ENCODE measurements at regions not wholly inside any gene's neighbourhood (a gene's known extent, or its start where the extent isn't known, plus 50 kb on each side); places are given as distances from the start of the nearest gene placed in this dataset.

- Histone ChIP-seq H3K9me1 (ENCODE audit: control insufficient read depth, extremely low read depth, insufficient read depth, low read length) (no peaks in the 10 kb centered on the region), H3K4me1 (ENCODE audit: control insufficient read depth, extremely low read depth, insufficient read depth, low read length) (no peaks in the 10 kb centered on the region), H3K9me3 (ENCODE audit: control insufficient read depth, low read depth, low read length) (peaks cover 6% of the 10 kb centered on the region), H3K27ac (ENCODE audit: control insufficient read depth, insufficient read depth, low read length) (no peak overlapping the region), H3K4me2 (ENCODE audit: control insufficient read depth, extremely low read depth, insufficient read depth, low read depth, low read length) (no peak overlapping the region), H3K27me3 (ENCODE audit: control insufficient read depth, extremely low read depth, insufficient read depth, low read length) (peaks cover 4% of the 10 kb centered on the region), H4K20me1 (ENCODE audit: control insufficient read depth, extremely low read depth, insufficient read depth, low read length) (no peaks in the 10 kb centered on the region), H3K4me3 (ENCODE audit: control insufficient read depth in 2 of 3, extremely low read depth in 1 of 3, insufficient read depth in 2 of 3, low read depth in 1 of 3, low read length in 3 of 3) (no peak overlapping the region), H3K79me2 (ENCODE audit: control insufficient read depth, insufficient read depth, low read length) (no peaks in the 10 kb centered on the region), H2AFZ (ENCODE audit: control insufficient read depth, low read length) (no peak overlapping the region), H3K36me3 (ENCODE audit: control insufficient read depth in 2 of 2, extremely low read depth in 1 of 2, insufficient read depth in 2 of 2, low read length in 2 of 2) (no peaks in the 10 kb centered on the region), H3K9ac (ENCODE audit: control insufficient read depth, extremely low read depth, insufficient read depth, low read length) (no peak overlapping the region)
- dilution Hi-C loops (cut with MboI; ENCODE audit: extremely low pct_ligation_motif_present, low sequenced_read_pairs), result no loop called here
- no peak for DNase-seq (ENCODE audit: low read depth, low spot score)
- TF ChIP-seq EZH2 (IDR thresholded peaks at IDR 0.05; ENCODE audit: low read length) (no peak), CTCF (optimal IDR thresholded peaks at IDR 0.05 in 1 of 3, IDR thresholded peaks at IDR 0.05 in 1 of 3, conservative IDR thresholded peaks at IDR 0.05 in 1 of 3; ENCODE audit: extremely low read depth in 1 of 3, insufficient read depth in 2 of 3, low read length in 3 of 3) (no peak)
- no peak for FAIRE-seq
Measured at GRCh38 chr7:155189590-155189989, 108.1 kb upstream of the INSIG1 start.

GRCh38 chr7:155190688-155191087, 107.0 kb upstream of the INSIG1 start:
- FAIRE-seq, result no peak
- H3K4me2 ChIP-seq (ENCODE audit: control insufficient read depth, extremely low read depth, insufficient read depth, low read depth, low read length), result peak overlapping the region; percentile 49
- H3K4me3 ChIP-seq (ENCODE audit: control insufficient read depth in 2 of 3, extremely low read depth in 1 of 3, insufficient read depth in 2 of 3, low read depth in 1 of 3, low read length in 3 of 3), result no peak overlapping the region
- H3K27me3 ChIP-seq (ENCODE audit: control insufficient read depth, extremely low read depth, insufficient read depth, low read length), result peaks cover 4% of the 10 kb centered on the region
- no peak overlapping the region for H2AFZ ChIP-seq (ENCODE audit: control insufficient read depth, low read length)
- no peak overlapping the region for H3K27ac ChIP-seq (ENCODE audit: control insufficient read depth, insufficient read depth, low read length)
- H3K9me1 ChIP-seq (ENCODE audit: control insufficient read depth, extremely low read depth, insufficient read depth, low read length), result no peaks in the 10 kb centered on the region
- no peak for DNase-seq (ENCODE audit: low read depth, low spot score)
- no peaks in the 10 kb centered on the region for H3K4me1 ChIP-seq (ENCODE audit: control insufficient read depth, extremely low read depth, insufficient read depth, low read length)
- H3K36me3 ChIP-seq (ENCODE audit: control insufficient read depth in 2 of 2, extremely low read depth in 1 of 2, insufficient read depth in 2 of 2, low read length in 2 of 2), result no peaks in the 10 kb centered on the region
- no peaks in the 10 kb centered on the region for H3K79me2 ChIP-seq (ENCODE audit: control insufficient read depth, insufficient read depth, low read length)
- H4K20me1 ChIP-seq (ENCODE audit: control insufficient read depth, extremely low read depth, insufficient read depth, low read length), result no peaks in the 10 kb centered on the region
- dilution Hi-C loops (cut with MboI; ENCODE audit: extremely low pct_ligation_motif_present, low sequenced_read_pairs), result no loop called here
- no peak overlapping the region for H3K9ac ChIP-seq (ENCODE audit: control insufficient read depth, extremely low read depth, insufficient read depth, low read length)
- TF ChIP-seq CTCF (optimal IDR thresholded peaks at IDR 0.05 in 1 of 3, IDR thresholded peaks at IDR 0.05 in 1 of 3, conservative IDR thresholded peaks at IDR 0.05 in 1 of 3; ENCODE audit: extremely low read depth in 1 of 3, insufficient read depth in 2 of 3, low read length in 3 of 3) (peak; percentile 62 to 95 (median 84)), EZH2 (IDR thresholded peaks at IDR 0.05; ENCODE audit: low read length) (no peak)
- H3K9me3 ChIP-seq (ENCODE audit: control insufficient read depth, low read depth, low read length), result peaks cover 2% of the 10 kb centered on the region

Measured in keratinocyte (primary cell).